Right lobe of liver (tissue), 4 donors: ENCODE measurements at regions not wholly inside any gene's neighbourhood (a gene's known extent, or its start where the extent isn't known, plus 50 kb on each side); places are given as distances from the start of the nearest gene placed in this dataset.

Source experiments
- CTCF ChIP-seq, 4 donors: fragments of 200-600 bp in 3 of 4; fragments of 450-650 bp in 1 of 4; IDR thresholded peaks; one replicate each; pipeline versions ENCODE4 v1.5.1 to v1.8.0; 2016 to 2022; ENCODE audit warnings: antibody characterized with exemption in 4 of 4, mild to moderate bottlenecking in 2 of 4
- POLR2A ChIP-seq: fragments of 450-650 bp; IDR thresholded peaks from one replicate; pipeline ENCODE4 v1.6.1; 2017; ENCODE audit warnings: antibody characterized with exemption, mild to moderate bottlenecking
- donor health status: DM: no; HTN: no; CAD: no.
- donor health status: DM: no; HTN: no; CAD: no.
- donor health status: DM: no; HTN: yes; CAD: no.

DNA sequence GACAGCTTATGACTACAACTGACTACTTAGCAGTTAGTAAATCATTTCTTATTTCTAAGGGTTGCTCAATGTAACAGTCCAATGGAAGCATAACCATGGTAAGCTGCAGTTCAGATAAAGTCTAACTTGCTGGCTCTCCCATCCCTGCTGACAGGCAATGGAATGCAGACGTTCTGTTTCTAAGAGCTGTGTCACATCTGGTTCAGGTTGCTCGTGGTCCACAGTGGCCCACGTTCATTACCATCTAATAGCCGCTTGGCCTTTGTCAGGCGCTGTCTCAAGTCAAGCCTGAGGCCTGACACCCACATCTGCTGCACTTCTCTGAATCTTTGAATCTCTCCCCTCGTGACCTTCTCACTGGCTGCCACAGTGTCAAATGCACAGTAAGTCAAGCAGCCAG, 240.8 kb downstream of the FGFR2 start:
- TF ChIP-seq POLR2A, result no peak
- no peak for TF ChIP-seq CTCF (IDR thresholded peaks at IDR 0.05)
